Posterior cingulate gyrus (tissue), 11 donors: ENCODE measurements at regions not wholly inside any gene's neighbourhood (a gene's known extent, or its start where the extent isn't known, plus 50 kb on each side); places are given as distances from the start of the nearest gene placed in this dataset.

Experiments used
- DNase-seq, 10 donors: peaks; one replicate each; pipeline versions ENCODE4 v3.0.0 to v3.0.0-alpha.2; 2020 to 2021; ENCODE audit warnings: mixed read lengths in 3 of 10
- intact Hi-C: fragments of 100-400 bp; cut with DNase I; formaldehyde crosslinking; loops from one replicate; pipeline ENCODE4 v1.15.1; 2023

- no peak for DNase-seq
- intact Hi-C loops: no loop called here
Measured at GRCh38 chr2:19846567-19846966, 55.2 kb downstream of the TTC32 start.

GRCh38 chr2:19846030-19846429, 55.8 kb downstream of the TTC32 start:
- no peak for DNase-seq
- intact Hi-C loops: no loop called here

DNA sequence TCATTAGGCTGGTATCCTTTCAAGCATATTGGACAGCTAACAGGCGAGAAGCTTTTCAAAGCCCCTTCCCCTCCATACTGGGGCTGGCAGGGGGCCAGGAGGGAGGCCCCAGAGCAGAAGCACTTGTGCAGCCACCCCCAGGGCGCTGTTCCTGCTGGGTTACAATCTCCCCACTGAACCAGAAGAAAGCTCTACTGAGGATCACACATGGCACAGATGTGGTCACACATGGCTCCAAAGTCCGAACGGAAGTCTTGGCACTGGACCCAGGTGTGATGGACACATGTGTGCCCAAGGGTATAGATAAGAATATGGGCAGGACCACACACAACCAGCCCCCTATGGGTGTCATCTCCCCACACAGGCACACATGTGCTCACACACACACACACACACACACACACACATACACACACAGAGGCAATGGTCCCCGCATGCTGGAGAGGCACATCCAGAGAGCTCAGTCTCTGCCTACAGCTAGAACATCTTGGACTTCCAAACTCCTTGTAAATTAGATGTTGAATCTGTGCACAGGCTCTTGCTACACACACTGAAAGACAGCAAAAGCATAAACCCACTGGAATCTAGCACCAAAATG, 56.4 kb downstream of the TTC32 start:
- no peak for DNase-seq

GRCh38 chr2:19844750-19845149, 57.0 kb downstream of the TTC32 start:
- no peak for DNase-seq
- intact Hi-C loops: no loop called here

More for the DNA sequence above, 56.4 kb downstream of the TTC32 start:
- intact Hi-C loops: no loop called here

DNA sequence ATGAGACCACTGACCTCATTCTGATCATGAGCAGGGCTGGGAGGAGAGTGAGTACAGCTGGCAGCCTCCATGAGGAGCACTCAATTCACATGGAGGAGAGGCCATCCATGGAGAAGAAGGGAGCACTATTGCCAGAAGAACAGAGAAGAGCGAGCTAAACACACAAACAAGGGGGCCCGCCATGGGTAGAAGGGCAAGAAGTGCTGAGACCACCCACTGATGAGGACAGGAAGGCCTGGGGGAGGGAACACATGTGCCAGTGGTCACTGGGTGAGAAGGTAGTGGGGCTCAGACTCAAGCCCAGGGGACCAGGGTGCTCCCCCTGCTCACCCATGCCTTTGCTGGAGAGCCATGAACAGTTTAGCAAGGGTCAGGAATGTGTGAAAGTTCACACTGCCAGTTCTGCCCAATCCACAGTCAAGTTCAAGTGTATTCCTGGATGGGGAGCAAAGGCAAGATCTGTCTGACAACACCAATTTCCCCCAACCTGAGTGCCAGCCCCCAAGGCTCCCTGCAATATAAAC, 57.7 kb downstream of the TTC32 start:
- DNase-seq: no peak
- intact Hi-C loops: no loop called here

DNA sequence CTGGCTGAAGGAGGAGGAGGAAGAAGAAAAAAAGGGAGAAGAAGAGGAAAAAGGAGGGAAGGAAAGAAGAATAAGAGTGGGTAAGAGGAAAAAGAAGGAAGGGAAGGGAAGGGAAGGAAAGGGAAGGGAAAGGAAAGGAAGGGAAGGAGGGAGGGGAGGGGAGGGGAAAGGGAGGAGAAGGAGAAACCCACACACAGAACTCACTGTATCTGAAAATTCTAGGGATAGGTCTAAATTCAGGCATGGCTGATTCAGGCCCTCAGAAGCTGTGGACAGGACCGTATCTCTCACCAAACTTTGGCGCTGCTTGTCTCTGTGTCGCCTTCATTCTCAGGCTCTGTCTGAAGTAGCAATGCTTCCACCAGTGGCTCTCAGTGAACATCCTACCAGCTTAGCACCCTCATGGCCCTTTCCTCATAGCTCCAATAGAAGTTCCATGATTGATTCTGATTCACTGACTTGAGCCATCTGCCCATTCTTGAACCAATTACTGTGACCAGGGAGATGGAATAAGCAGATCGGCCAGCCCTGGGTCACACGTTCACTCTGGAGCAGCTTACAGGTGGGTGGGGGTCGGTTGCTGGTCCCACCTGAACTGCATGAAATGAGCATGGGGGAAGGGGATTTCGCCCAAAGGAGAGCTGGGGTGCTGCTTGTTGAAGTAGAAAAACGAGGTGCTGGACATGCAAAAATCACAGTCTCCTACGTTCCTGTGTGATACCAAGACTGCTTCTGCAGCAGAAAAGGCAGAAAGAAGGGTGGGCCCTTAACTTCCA, 59.7 kb downstream of the TTC32 start:
- intact Hi-C loops: no loop called here
- DNase-seq: no peak

GRCh38 chr2:19839438-19839837, 62.3 kb downstream of the TTC32 start:
- DNase-seq: no peak
- intact Hi-C loops: no loop called here

DNA sequence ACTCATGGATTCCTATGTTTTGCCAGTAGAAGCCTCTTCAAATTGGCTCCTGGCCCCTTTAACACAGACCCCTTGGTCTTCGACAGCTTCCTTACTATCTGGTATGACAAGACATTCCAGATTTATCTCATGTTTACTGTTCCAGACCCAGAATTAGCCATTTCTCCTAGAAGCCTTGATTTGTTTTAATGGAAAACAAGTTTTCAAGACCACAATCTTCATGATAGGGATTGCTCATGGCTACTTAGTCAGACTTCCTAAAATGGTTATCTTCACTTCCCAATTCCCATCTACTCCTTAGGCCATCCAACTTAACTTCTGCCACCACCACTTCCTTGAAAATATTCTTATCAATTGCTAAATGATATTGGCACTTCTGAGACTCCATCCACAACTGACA, 63.2 kb downstream of the TTC32 start:
- intact Hi-C loops: no loop called here
- DNase-seq: no peak

DNA sequence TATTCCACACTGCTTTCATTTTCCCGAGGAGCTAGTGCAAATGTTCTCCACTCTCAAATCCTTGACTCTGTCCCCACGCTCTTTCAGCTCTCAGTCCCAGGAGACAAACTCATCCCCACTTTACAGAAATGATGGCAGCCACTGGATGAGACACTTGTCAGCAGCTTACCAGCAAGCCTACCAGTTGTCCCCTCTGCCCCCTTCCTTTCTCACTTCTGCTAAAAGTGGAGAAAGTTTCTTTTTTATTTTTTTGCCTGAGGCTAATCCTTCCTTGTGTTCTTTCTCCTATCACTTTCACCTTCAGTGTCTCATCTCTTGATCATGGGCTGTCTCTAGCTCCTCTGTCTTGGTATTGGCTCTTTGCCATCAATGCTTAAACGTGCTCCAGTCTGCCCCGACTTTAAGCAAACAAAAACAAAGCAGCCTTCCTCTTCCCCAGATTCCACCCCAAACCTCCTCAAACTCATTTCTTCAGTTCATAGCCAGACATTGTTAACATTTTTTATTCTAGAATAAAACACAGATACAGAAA, 64.5 kb downstream of the TTC32 start:
- DNase-seq: no peak
- intact Hi-C loops: no loop called here

- intact Hi-C loops: no loop called here
- no peak for DNase-seq
Measured at GRCh38 chr2:19835781-19836281, 66.0 kb downstream of the TTC32 start.

- DNase-seq: no peak
- intact Hi-C loops: no loop called here
Measured at GRCh38 chr2:19833978-19834377, 67.8 kb downstream of the TTC32 start.

DNA sequence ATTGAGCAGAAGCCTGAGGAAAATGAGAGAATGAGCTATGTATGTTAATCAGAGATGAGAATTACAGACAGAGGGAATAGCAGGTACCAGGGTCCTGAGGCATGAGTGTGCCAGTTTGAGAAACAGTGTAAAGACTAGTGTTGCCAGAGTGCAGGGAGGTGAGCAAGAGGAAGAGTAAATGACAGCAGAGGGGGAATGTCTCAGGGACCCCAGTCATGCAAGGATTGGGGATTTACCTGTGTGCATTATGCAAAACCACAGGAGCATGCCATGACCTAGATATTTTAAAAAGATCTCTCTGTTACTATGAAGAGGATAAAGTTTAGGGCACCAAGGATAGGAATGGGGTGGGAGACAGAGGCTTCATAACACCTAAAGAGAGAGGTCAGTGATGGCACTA, 72.1 kb downstream of the TTC32 start:
- intact Hi-C loops: no loop called here
- DNase-seq: no peak

DNA sequence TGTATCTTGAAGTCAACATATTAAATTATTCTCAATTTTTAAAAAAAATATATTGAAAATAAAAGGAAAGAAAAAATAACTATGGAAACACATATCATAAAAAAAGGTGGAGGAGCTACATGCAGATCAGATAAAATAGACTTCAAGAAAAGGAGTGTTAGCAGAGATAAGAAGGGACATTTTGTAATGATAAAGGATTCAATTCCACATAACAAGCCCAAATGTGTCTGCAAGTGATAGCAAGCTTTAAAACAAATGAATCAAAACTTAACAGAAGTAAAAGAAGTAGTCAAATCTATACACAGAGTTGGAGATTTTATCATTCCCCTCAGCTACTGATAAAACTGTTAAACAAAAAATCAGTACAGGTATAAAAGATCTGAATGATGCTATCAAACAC, 74.9 kb downstream of the TTC32 start:
- intact Hi-C loops: no loop called here
- DNase-seq: no peak

DNA sequence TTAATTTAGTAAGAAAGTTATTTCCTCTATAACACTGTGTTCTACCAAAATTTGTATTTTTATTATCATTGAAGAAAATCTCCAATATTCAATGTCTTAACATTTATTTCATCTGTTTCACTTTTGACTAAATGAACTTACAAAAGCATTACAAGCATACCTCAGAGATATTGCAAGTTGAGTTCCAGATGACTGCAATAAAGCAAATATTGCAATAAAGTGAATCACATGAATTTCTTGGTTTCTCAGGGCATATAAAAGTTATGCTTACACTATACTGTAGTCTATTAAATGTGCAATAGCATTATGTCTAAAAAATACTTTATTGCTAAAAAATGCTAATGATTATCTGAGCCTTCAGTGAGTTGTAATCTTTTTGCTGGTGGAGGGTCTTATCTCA, 78.3 kb downstream of the TTC32 start:
- no peak for DNase-seq
- intact Hi-C loops: no loop called here

- intact Hi-C loops: no loop called here
- DNase-seq: no peak
Measured at GRCh38 chr2:19819097-19820065, 82.4 kb downstream of the TTC32 start.

DNA sequence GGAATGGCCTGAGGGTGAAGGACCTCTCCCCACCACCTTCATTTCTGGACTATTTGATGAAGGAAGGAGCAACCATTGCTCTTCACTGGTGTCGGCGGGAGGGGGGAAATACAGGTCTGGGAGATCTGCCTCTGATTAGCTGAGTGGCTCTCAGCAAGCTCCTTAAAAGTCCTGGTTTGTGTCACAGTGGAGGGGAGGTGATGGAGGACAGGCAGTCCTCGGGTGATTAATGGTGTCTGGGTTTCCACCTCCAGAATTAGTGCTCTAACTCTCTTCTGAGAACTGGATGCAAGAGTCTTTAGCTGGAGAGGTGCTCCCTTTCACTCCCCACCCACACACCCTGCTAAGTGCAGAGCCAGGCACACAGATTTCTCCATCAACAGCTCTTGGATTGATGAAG, 83.2 kb downstream of the TTC32 start:
- intact Hi-C loops: no loop called here
- no peak for DNase-seq

DNA sequence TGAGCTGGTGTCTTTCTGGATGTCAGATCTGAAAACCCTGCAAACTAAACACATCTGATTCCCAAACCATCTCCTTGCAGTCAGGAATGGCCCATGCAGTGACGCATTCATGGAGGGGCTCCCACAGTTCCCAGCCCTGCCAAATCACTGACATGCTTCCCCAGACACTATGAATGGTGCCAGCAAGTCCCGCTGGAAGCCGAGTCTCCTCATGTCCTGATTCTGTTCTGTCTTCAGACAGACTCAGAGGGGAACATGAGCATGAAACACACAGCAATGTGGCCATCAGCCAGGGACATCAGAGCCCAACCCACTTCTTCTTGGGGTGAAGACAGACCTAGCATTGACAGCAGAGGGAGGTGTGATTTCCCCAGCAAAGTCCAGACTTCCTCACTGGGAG, 83.7 kb downstream of the TTC32 start:
- intact Hi-C loops: no loop called here
- DNase-seq: no peak

DNA sequence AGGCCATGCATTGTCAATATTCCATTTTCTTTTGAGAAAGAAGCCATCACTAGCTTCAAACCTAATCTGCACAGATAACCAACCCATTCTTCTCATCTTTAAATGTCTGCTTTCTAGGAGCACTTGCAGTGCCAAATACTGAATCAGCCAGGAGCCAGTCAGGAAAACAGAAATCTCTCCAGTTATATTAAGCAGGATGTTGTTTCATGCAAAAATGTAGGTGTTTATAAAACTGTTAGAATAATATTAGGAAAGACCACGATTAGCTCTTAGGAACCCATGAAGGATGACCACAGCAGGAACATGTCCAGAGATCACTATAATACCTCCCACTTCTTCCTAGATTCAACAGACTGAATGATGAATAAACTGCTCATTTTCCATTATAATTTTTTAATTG, 86.0 kb downstream of the TTC32 start:
- DNase-seq: no peak
- intact Hi-C loops: no loop called here

DNA sequence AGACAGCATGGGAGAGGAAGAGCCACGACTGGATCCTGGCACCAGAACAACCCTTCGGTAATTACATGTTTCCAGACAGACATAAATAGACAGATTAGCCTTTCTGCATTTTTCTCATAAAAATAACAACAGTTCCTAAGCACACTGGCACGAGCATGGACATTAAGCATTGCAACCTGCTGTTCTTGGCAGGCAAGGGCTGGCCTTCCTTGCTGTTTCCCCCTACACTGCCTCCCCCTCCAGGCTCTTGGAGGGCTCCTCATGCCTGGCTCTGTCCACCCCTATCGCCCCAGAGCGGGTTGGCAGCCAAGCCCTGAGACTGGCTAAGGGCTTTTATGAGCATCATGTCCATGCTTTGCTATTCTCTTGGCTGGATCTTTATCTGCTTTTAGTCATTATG, 89.6 kb downstream of the TTC32 start:
- DNase-seq: peak in 1 of 10 donors; percentile 81
- intact Hi-C loops: no loop called here

DNA sequence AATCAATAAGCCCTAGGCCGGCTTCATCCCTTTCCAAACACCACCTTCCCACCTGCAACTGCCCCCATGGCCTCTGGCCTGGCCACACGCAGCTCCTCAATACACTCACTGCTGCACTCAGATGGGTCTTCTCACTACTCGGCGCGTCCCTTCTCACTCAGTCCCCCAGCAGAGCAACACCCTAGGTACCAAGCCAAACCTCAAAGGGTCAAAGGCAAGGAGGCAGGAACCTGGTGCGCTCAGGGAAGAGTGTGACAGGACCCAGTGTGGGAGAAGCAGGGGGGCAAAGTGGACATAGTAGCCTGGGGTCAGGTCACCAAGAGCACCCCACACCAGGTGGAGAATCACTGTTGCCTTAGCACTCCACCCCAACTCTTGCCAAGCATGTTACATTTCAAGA, 90.6 kb downstream of the TTC32 start:
- DNase-seq: peak in 2 of 10 donors; percentile 47 to 59
- intact Hi-C loops: no loop called here

GRCh38 chr2:19810637-19811036, 91.1 kb downstream of the TTC32 start:
- DNase-seq: peak in 2 of 10 donors; percentile 69 to 85
- intact Hi-C loops: no loop called here
